ENCODE measurements at regions not wholly inside any gene's neighbourhood (a gene's known extent, or its start where the extent isn't known, plus 50 kb on each side); places are given as distances from the start of the nearest gene placed in this dataset.

DNA sequence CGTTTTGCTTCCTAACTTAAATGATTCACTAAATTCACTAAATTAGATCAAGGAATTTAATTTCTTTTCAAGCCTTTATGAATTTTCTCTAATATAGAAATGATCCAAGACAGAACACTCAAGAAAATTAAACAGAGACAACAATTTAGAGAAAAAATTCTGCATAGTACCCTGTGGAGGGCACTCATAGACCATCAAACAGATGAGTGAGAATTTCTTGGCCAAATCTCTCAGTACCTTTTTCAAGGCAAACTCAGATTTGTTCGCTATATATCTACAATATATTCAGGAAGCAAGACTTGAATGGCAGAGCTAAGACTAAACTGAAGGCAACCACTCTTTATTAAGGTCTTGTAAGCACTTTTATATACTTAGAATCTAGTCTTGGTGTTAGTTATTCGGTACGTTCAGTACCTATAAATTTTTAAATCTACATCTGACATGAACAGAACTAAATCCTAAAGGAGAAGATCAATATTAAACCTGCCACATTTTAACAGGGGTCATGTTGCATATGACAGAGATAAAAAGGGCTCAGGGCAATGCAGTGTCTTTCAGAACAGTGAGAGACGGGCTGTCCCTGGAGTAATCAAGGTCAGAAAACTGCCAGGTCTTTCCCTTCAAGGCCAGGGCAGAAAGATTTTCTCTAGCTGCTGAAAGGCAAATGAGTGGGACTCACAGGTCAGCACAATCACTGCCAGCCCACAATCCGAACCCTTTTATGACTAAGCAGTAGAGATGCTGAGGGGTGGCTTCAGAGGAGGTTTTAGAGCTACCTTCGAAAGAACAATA is 118.8 kb upstream of the TMPRSS15 start:
- TF ChIP-seq CTCF (IDR thresholded peaks at IDR 0.05) = no peak
- TF ChIP-seq EP300 (IDR thresholded peaks at IDR 0.05) = no peak

All from gastroesophageal sphincter (tissue), 3 donors.